AG04449 (cell line): ENCODE measurements at regions not wholly inside any gene's neighbourhood (a gene's known extent, or its start where the extent isn't known, plus 50 kb on each side); places are given as distances from the start of the nearest gene placed in this dataset.

Experiments
- CTCF ChIA-PET: fragments of 350-600 bp; formaldehyde crosslinking; extraction: SDS; loops from one replicate; lab custom pipeline; 2021; ENCODE audit warnings: antibody characterized with exemption; lab: Yijun Ruan, JAX
- POLR2A ChIA-PET: fragments of 400-600, 350-600 bp; formaldehyde crosslinking; extraction: SDS; loops from one replicate; lab custom pipeline; 2020; ENCODE audit warnings: antibody characterized with exemption, inconsistent platforms; lab: Yijun Ruan, JAX
- DNase-seq: peaks from one replicate; pipeline ENCODE4 v3.0.0-alpha.2; 2010; ENCODE audit warnings: low read depth, low spot score
- H3K4me3 ChIP-seq: 2 replicates; pipeline ENCODE4 v1.5.1; 2011; ENCODE audit warnings: low read depth, mild to moderate bottlenecking, control low read depth, low read length
- CTCF ChIP-seq: IDR thresholded peaks from one replicate; pipeline ENCODE4 v1.5.1; 2011; ENCODE audit warnings: mild to moderate bottlenecking, moderate library complexity, low read length, control low read depth, inconsistent platforms; ENCODE audit not compliant: insufficient read depth; ENCODE audit errors: missing control alignments

DNA sequence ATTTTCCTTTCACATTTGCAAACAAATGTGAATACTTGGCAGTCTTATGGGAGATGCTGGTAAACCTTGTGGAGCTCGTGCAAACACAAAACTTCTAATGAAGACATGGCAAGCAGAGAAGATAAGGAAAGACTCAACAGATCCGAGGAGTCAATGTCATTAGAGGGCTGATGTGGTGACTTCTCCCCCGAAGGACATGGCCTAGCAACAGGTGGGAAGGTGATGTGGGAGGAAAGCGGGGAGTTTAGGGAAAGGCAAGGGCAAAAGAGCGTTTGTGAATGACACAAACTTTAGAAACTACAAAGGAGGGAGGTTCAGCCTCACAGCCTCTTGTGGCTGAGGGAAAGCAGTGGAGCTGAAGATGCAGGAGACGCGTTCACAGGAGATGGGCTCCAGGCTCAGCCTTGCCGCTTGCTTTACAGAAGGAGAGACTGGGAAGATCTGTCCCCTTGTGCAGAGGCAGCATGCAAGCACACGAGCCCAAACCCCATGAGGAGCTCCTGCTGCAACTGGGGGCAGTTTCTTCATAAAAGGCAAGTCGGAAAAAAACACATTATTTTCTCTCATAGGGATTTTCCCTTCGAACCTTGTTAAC is 86.6 kb downstream of the SOWAHC start:
- DNase-seq, result no peak
- no peak overlapping the region for H3K4me3 ChIP-seq
- CTCF ChIA-PET, result interaction anchor here (1.8 kb wide), 1 partner anchor 15 kb away, joined by 6 read pairs; no protein-coding TSS in a partner anchor
- TF ChIP-seq CTCF, result no peak
- POLR2A ChIA-PET, result no interaction called here

DNA sequence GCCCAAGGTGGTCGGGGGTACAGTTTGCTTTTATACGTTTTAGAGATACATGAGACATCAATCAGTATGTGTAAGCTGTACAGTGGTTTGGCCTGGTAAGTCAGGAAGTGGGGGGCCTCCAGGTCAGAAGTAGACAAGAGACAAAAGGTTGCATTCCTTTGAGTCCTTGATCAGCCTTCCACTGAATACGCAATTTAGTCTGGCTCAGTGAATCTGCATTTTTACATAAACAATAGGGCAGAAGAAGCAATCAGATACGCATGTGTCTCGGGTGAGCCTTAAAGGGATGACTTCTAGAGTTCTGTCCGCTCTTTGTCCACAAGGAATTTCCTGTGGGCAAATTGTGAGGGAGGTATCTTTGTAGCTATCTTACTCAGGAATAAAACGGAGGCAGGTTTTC is 87.2 kb downstream of the SOWAHC start:
- no peak for DNase-seq
- POLR2A ChIA-PET, result no interaction called here
- CTCF ChIA-PET, result interaction anchor here (1.8 kb wide), 1 partner anchor 14 kb away, joined by 6 read pairs; no protein-coding TSS in a partner anchor
- no peak overlapping the region for H3K4me3 ChIP-seq
- no peak for TF ChIP-seq CTCF

- ChIA-PET POLR2A (interaction anchor here (1.2 kb wide), 1 partner anchor 89 kb away, joined by 4 read pairs; the partner anchor contains the start of genes SEPTIN10 and SOWAHC), CTCF (interaction anchor here (0.7 to 1.0 kb wide), 2 partner anchors 9 to 158 kb away, joined by 3 read pairs; no protein-coding TSS in a partner anchor)
- TF ChIP-seq CTCF, result no peak
- no peak for DNase-seq
- no peak overlapping the region for H3K4me3 ChIP-seq
Measured at GRCh38 chr2:109702250-109702985, 88.3 kb downstream of the SOWAHC start.

DNA sequence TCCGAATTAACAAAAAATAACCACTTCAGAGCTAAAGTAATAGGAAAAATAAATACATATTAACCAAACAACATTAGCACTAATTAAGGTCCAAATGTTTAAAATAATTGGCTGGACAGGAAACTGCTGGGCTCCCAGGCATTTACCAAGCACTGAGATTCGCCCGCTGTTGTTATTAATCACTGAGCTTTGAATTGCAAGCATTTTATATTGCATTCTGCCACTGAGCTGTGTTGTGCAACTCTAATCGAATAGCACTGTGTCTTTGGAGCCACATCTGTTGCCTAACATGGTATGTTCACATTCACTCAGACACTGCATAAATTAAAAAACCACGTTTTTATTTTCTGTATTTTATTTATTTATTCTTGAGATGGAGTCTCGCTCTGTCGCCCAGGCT is 88.9 kb downstream of the SOWAHC start:
- no peak for TF ChIP-seq CTCF
- ChIA-PET POLR2A (interaction anchor here (1.2 kb wide), 1 partner anchor 89 kb away, joined by 4 read pairs; the partner anchor contains the start of genes SEPTIN10 and SOWAHC), CTCF (interaction anchor here (1.0 to 1.4 kb wide), 2 partner anchors 157 to 159 kb away, joined by 3 to 8 read pairs; no protein-coding TSS in a partner anchor)
- DNase-seq, result peak; percentile 42
- H3K4me3 ChIP-seq, result no peak overlapping the region

DNA sequence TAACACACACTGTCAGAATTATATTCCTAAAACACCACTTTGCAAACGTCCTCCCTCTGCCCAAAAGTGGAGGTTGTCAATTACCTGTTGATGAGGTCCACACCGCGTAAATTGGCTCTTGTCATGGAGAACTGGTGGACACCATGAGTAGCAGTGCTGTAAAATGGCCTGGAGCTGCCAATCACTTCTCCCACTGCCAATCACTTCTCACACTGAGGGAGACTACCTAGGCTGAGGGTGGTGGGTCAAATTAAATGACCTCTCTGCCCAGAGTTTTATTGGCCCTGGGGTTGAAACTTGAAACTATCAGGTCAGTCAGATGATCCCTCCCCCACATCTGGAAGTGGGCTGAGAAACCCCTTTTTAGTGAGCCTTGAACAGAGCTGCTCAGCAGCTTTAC is 89.6 kb downstream of the SOWAHC start:
- TF ChIP-seq CTCF, result no peak
- CTCF ChIA-PET, result interaction anchor here (1.4 kb wide), 1 partner anchor 158 kb away, joined by 8 read pairs; no protein-coding TSS in a partner anchor
- POLR2A ChIA-PET, result interaction anchor here (1.2 kb wide), 1 partner anchor 90 kb away, joined by 4 read pairs; the partner anchor contains the start of genes SEPTIN10 and SOWAHC
- H3K4me3 ChIP-seq, result no peak overlapping the region
- no peak for DNase-seq
